GM18951 (cell line): ENCODE measurements at regions not wholly inside any gene's neighbourhood (a gene's known extent, or its start where the extent isn't known, plus 50 kb on each side); places are given as distances from the start of the nearest gene placed in this dataset.

Source experiments
- POLR2A ChIP-seq: IDR thresholded peaks from 4 replicates; pipeline ENCODE4 v1.6.1; 2011; ENCODE audit warnings: mild to moderate bottlenecking; ENCODE audit not compliant: insufficient read length, insufficient read depth; ENCODE audit errors: extremely low read depth
- in situ Hi-C: fragments of 300-500 bp; cut with MboI; formaldehyde crosslinking; loops from one replicate; pipeline ENCODE4 v1.12.0; 2022; ENCODE audit warnings: low sequenced_read_pairs, mixed read lengths, inconsistent platforms; ENCODE audit not compliant: unreplicated experiment

DNA sequence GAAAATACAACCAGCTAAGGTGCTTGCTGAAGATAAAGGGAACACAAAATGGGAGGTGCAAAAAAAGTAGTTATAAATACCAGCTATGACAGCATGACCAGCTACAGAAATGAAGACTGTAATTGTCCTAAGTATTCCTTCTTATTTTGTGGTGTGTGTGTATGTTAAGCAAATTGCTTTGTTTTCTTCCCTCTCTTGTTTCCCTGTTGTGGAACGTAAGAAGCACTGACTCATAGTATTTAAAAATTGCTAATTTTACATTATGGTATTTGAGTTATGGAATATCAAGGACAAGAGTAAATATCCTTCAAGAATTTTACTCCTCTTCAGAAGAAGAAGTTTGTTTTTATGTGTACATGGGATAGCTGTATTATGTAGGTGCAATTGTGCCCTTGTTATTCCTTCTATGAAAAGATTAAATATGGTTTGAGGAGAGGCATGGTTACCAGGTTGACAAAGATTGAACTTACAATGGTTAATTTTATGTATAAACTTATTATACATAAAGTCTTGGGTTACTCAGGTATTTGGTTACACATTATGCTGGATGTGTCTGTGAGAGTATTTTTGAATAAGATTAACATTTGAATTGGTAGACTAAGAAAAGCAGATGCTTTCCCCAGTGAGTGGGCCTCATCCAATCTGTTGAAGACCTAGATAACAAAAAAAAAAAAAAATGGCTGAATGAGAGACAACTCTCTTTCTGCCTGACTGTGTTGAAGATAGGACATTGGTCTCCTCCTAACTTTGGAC is 1132.1 kb upstream of the ALCAM start:
- TF ChIP-seq POLR2A = no peak
- in situ Hi-C loops = no loop called here

DNA sequence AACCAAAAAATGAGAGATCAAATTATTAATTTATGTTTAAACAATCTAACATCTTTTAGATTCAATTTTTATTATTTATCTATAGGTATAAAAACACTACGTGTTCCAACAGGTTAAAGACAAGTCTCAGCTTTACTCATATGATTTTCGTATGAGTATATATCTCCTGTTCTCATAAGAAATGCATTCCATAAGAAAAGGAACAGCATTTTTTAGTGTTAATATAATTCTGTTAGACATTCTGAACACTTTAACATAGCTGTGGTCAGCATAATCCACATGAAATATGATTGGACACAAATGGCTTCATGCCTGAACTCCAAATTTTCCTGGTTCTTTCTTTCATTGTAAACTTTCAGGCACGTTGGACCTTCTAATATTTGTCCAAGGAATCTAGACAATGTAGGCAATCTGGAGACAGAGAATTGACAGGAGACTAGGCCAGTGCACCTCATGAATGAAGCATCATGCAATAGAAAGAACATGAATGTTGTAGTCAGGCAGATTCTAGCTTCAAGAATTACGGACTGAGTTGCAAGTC is 1122.0 kb upstream of the ALCAM start:
- in situ Hi-C loops = no loop called here
- TF ChIP-seq POLR2A = no peak

DNA sequence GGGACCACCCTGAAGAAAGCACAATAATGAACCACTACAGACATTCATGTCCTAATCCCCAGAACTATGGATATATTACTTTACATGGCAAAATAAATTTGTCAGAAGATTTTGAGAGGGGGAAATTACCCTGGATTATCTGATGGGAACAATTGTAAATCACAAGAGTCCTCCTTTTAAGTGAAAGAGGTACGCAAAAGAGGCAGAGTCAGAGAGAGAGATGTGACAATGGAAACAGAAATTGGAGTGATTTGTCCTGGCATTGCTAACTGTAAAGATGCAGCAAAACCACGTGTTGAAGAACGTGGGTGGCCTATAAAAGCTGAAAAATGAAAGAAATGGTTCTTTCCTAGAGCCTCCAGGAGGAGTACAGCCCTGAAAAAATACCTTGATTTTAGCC is 1121.4 kb upstream of the ALCAM start:
- in situ Hi-C loops = no loop called here
- TF ChIP-seq POLR2A = no peak

DNA sequence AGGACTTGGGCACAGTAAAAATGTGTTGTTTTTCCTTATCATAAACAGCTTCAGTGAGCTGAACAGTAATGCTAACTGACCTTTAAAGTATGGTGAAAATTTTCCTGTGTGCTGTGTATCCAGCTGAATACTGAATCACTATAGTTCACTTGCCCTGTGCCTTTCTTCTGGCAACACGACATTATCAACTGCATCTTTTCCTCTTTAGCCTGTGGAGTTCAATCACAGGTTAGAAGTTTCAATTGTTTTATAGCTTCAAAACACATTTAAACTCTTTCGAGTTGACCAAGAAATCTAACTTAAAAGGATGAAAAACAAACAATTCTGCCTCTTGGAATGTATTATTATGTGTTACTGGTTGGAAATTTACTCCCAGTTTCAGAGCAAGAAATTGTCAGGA is 1120.7 kb upstream of the ALCAM start:
- no peak for TF ChIP-seq POLR2A
- in situ Hi-C loops = no loop called here

DNA sequence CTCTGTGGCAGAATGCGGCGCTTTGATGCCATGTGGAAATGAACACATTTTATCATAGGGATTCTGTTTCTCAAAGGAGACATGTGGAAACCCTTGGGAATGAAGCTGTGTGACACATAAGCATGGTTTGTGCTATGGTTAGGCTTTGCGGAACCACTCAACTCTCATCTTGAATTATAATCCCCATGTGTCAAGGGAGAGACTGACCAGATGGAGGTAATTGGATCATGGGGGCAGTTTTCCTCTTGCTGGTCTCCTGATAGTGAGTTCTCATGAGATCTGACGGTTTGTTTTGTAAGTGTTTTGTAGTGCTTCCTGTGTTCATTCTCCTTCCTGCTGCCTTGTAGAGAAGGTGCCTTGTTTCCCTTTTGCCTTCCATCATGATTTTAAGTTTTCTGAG is 1109.2 kb upstream of the ALCAM start:
- TF ChIP-seq POLR2A = no peak
- in situ Hi-C loops = loop anchor here (25.0 kb wide), 1 partner anchor 1105 kb away; the partner anchor contains the start of gene ALCAM

DNA sequence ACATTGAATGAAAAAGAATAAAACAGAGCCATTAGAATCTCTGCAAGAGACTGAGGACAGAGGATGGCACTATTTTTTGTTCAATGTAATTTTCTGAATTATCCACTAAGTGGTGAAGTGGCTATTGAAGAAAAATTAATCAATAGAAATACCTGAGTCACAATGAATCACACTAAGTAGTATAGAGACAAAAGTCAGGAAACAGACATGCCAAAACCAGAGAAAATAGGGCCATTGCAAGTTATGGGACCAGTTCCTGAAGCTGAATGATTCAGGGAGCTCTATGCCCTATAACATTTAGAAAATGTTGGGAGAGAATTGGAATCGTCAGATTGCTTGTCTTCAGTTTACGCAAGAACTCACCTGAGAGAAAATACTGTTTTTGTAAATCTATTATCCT is 1103.2 kb upstream of the ALCAM start:
- in situ Hi-C loops = loop anchor here (25.0 kb wide), 1 partner anchor 1099 kb away; the partner anchor contains the start of gene ALCAM
- TF ChIP-seq POLR2A = no peak

DNA sequence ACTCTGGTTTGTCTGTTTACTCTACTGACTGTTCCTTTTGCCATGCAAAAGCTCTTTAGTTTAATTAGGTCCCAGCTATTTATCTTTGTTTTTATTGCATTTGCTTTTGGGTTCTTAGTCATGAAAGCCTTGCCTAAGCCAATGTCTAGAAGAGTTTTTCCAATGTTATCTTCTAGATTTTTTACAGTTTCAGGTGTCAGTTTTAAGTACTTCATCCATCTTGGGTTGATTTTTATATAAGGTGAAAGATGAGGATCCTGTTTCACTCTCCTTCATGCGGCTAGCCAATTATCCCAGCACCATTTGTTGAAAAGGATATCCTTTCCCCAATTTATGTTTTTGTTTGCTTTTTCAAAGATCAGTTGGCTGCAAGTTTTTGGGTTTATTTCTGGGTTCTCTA is 1100.5 kb upstream of the ALCAM start:
- in situ Hi-C loops = loop anchor here (25.0 kb wide), 1 partner anchor 1096 kb away; the partner anchor contains the start of gene ALCAM

DNA sequence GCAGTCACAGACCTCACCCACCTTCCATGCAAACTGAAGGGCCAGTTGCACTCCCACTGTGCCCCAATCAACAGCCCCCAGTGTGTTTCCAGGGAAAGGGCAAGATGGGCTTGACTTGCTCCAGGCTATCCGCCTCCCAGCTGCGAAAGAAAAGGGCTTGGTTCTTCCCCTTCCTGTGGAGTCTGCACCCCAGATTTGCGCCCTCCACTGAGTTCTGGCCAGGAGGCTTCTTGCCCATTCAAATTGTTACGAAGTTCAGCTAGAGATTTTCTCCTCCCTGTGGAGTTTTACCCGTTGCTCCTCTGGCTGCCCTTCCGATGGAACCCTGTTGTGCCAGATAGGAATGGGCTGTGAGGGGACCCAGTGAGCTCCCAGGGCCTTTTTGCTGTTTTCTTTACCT is 1096.9 kb upstream of the ALCAM start:
- in situ Hi-C loops = loop anchor here (25.0 kb wide), 1 partner anchor 1093 kb away; the partner anchor contains the start of gene ALCAM

DNA sequence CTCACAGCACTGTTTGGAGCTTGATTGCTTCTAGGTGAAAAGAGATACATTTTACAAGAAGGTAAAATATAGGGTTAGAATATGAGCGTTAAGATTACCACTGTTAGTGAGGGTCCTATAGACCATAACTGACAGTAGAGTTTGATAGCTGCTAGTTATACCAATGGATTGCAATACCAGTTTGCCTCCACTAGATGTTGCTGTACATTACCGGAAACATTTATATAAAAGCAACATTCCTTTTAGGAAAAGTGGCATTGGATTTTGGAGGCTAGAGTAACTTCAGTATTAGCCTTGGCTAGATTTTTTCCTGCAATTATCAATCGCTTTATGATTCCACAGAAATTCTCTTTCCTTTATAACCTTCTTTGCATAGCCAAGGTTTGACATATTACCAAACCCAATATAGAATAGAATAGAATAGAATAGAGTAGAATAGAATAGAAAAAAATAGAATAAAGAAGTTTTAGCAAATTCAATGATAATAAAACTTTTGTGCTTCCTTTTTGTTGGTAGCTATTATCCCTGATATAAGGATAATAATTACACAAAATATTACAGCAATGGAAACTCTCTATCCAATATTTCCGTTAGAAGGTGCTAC is 1093.6 kb upstream of the ALCAM start:
- TF ChIP-seq POLR2A = no peak
- in situ Hi-C loops = loop anchor here (25.0 kb wide), 1 partner anchor 1089 kb away; the partner anchor contains the start of gene ALCAM

More for the DNA sequence above, 1096.9 kb upstream of the ALCAM start:
- no peak for TF ChIP-seq POLR2A

DNA sequence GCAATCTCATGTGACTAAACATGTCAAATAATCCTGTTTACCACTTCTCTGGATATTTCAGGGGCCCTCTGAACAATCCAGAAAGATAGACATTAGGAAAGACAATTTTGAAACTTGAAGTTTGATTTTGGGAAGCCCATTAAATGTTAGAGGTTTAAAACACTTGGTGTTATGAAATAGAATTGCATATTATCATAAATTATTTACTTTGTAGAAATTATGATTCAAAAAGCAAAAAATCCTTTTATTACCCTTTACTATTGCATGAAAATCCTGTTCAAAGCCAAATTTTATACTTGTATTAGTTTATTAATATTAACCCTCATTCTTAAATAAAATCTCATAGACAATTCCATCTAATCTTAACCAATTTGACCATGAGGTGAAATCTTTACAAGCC is 1091.5 kb upstream of the ALCAM start:
- in situ Hi-C loops = no loop called here
- TF ChIP-seq POLR2A = no peak

DNA sequence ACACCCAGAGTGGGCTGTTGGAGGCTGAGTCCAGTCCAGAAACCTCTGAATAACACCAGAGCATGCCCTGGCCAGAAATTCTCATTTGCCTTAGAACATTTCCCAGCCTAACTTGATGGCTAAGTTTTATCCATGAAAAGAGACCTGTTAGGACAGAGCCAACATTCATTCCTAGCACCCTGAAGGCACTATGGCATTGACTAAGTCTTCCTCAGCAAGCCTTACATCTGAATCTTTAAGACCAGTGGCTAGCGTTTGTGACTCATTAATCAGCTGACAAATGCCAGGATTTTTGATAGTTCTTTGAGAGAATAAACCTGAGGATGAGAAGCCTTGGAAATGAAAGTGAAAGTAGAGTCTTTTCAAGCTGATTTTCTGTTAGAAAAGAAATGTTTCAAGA is 1087.1 kb upstream of the ALCAM start:
- TF ChIP-seq POLR2A = no peak
- in situ Hi-C loops = no loop called here

DNA sequence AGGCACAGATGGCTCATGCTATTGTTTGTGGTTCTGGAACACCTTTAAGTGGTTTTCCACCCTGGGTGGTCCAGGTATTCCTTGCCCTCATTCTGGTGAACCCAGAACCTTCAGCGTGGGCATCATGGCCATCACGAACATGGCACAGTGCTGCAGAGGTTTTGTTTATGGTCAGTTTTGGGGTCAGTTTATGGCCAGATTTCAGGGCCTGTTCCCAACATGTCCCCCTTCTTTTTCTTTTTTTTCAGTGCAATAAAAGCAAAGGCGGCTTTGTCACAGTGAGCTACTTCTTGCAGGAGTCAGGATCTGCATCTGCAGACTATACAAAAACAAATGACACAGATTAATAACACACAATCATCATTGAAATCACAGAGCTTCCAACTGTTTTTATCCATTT is 1085.0 kb upstream of the ALCAM start:
- no peak for TF ChIP-seq POLR2A

DNA sequence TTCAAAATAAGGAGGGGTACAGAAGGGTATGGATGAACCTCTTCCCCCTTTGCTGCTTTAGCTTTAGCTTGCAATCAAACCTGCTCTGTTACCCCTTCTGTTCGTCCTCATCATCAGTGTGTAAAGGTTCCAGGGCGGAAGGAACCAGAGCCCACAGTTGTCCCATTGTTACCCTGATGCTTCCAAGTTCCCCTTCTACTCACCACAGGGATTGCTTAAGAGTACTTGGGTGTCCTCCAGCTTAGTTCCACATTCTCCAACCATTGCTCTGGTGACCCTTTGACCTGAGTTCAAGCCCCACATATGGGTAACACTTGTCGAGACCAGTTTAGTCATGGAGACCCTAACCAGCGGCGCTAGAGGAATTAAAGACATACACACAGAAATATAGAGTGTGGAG is 1080.1 kb upstream of the ALCAM start:
- in situ Hi-C loops = no loop called here
- TF ChIP-seq POLR2A = no peak

More for the DNA sequence above, 1085.0 kb upstream of the ALCAM start:
- in situ Hi-C loops = no loop called here

DNA sequence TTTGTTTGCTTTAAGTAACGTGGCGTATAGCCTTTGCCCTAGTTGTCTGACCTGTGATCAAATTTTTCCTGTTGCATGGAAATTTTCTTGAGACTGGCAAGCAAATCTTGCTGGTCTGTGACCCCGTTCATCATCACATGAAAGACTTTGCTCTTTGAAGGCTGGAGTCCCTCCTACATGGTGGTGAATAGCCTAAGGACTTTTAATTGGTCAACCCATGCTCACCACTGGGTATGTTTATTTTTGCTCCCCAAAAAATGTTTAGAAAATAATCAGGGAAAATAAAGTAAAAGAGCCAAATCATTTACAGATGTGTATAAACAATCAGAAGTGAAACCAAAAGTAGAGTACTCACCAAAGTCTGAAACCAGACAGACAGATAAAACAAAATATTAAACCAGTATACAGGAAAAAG is 1075.3 kb upstream of the ALCAM start:
- no peak for TF ChIP-seq POLR2A
- in situ Hi-C loops = no loop called here
